Fibroblast of lung (primary cell): ENCODE measurements at regions not wholly inside any gene's neighbourhood (a gene's known extent, or its start where the extent isn't known, plus 50 kb on each side); places are given as distances from the start of the nearest gene placed in this dataset.

Source experiments
- CTCF ChIP-seq, 2 donors: IDR thresholded peaks in 1 of 2; conservative IDR thresholded peaks in 1 of 2; 1 replicate in 1 of 2; 2 replicates in 1 of 2; pipeline ENCODE4 v1.5.1; 2011 to 2012; ENCODE audit warnings: low read length in 2 of 2, control low read depth in 1 of 2, inconsistent platforms in 1 of 2, low read depth in 1 of 2, mild to moderate bottlenecking in 1 of 2
- EZH2 ChIP-seq: IDR thresholded peaks from 2 replicates; pipeline ENCODE4 v1.5.1; 2012; ENCODE audit warnings: low read length, control low read depth, mild to moderate bottlenecking; ENCODE audit errors: missing control alignments

GRCh38 chr1:198833706-198834503 lies 195.1 kb downstream of the PTPRC start:
- TF ChIP-seq CTCF (conservative IDR thresholded peaks at IDR 0.05 in 1 of 2, IDR thresholded peaks at IDR 0.05 in 1 of 2; ENCODE audit: low read depth in 1 of 2, low read length in 2 of 2), result no peak
- no peak for TF ChIP-seq EZH2
